Lower lobe of right lung (tissue), 2 donors: ENCODE measurements at regions not wholly inside any gene's neighbourhood (a gene's known extent, or its start where the extent isn't known, plus 50 kb on each side); places are given as distances from the start of the nearest gene placed in this dataset.
"Not testable (repeated sequence)": the region's sequence is repeated elsewhere in the genome, so short reads cannot be mapped to it uniquely, and the experiment has no call there.

ENCODE experiments used
- ATAC-seq, 2 donors: fragments of 200-7000 bp; cut with Tn5 transposase; one replicate each; pipeline ENCODE4 v1.9.1; 2020 to 2022; ENCODE audit warnings: mild to moderate bottlenecking in 2 of 2, moderate library complexity in 2 of 2
- DNase-seq: peaks from one replicate; pipeline ENCODE4 v3.0.0-alpha.2; 2020
- H3K27ac ChIP-seq: fragments of 200-600 bp; one replicate; pipeline ENCODE4 v1.8.0; 2022
- H3K27me3 ChIP-seq: fragments of 200-600 bp; one replicate; pipeline ENCODE4 v1.8.0; 2022; ENCODE audit warnings: low read depth
- H3K36me3 ChIP-seq: fragments of 200-600 bp; one replicate; pipeline ENCODE4 v1.8.0; 2022; ENCODE audit warnings: mild to moderate bottlenecking
- H3K4me1 ChIP-seq: fragments of 200-600 bp; one replicate; pipeline ENCODE4 v1.8.0; 2022
- H3K4me3 ChIP-seq: fragments of 200-600 bp; one replicate; pipeline ENCODE4 v1.8.0; 2022; ENCODE audit warnings: mild to moderate bottlenecking
- H3K9me3 ChIP-seq: fragments of 200-600 bp; one replicate; pipeline ENCODE4 v1.8.0; 2022
- intact Hi-C: fragments of 100-400 bp; cut with DNase I; formaldehyde crosslinking; loops from one replicate; pipeline ENCODE4 v1.11.0; 2022
- TF ChIP-seq, protein P1 (sequence below): fragments of 200-600 bp; IDR thresholded peaks from one replicate; pipeline ENCODE4 v1.8.0; 2022; ENCODE audit warnings: antibody characterized with exemption, mild to moderate bottlenecking
- donor health status: DM: no; HTN: yes; CAD: no; lungs with severe emphysema.

DNA sequence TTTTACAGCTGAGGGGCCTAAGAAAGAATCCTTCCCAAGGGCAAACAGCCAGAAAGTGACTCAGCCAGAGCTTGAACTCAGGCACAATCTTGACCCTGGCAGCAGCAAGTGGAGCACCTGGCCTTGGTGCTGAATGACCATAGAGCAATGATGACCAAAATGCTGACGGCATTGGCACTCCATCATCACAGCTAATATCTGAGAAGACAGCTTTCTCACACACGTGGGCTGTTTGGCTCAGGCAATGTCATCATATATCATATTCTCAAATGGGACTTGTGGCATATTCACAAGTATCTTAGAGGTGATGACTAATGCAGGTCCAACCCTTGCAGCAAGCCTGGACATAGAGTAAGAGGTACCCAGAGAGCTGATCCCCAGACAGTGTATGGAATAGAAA lies 443.9 kb upstream of the MYT1L start:
- no peaks in the 10 kb centered on the region for H3K27me3 ChIP-seq
- no peak overlapping the region for H3K27ac ChIP-seq
- no peak for DNase-seq
- ATAC-seq, result no peak
- H3K36me3 ChIP-seq, result no peaks in the 10 kb centered on the region
- no peaks in the 10 kb centered on the region for H3K4me1 ChIP-seq
- intact Hi-C loops, result no loop called here
- no peak overlapping the region for H3K4me3 ChIP-seq
- H3K9me3 ChIP-seq, result no peaks in the 10 kb centered on the region
- TF ChIP-seq, protein P1, sequence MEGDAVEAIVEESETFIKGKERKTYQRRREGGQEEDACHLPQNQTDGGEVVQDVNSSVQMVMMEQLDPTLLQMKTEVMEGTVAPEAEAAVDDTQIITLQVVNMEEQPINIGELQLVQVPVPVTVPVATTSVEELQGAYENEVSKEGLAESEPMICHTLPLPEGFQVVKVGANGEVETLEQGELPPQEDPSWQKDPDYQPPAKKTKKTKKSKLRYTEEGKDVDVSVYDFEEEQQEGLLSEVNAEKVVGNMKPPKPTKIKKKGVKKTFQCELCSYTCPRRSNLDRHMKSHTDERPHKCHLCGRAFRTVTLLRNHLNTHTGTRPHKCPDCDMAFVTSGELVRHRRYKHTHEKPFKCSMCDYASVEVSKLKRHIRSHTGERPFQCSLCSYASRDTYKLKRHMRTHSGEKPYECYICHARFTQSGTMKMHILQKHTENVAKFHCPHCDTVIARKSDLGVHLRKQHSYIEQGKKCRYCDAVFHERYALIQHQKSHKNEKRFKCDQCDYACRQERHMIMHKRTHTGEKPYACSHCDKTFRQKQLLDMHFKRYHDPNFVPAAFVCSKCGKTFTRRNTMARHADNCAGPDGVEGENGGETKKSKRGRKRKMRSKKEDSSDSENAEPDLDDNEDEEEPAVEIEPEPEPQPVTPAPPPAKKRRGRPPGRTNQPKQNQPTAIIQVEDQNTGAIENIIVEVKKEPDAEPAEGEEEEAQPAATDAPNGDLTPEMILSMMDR, result no peak

DNA sequence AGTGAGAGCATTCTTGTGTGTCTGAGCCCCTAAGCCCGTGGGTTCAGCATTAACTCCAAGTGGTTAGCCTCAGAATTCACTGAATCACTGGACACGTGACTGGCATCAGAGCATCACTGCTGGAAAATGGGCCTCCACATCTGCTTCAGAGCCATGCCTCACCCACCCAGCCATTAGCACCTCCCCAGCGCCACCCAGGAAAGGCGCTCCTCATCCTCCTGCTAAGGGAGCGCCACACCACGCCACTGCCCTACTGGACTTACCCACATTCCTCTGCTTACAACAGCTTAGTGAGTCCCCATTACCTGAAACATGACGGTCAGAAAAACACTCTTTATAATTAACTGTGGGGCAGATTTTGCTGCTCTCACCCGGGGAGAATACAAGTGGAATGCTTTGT lies 442.6 kb upstream of the MYT1L start:
- Histone ChIP-seq H3K4me3 (no peak overlapping the region), H3K36me3 (no peaks in the 10 kb centered on the region), H3K27me3 (no peaks in the 10 kb centered on the region), H3K4me1 (no peaks in the 10 kb centered on the region), H3K9me3 (no peaks in the 10 kb centered on the region), H3K27ac (no peak overlapping the region)
- TF ChIP-seq, protein P1, result no peak
- ATAC-seq (no peak), DNase-seq (no peak)
- intact Hi-C loops, result no loop called here

DNA sequence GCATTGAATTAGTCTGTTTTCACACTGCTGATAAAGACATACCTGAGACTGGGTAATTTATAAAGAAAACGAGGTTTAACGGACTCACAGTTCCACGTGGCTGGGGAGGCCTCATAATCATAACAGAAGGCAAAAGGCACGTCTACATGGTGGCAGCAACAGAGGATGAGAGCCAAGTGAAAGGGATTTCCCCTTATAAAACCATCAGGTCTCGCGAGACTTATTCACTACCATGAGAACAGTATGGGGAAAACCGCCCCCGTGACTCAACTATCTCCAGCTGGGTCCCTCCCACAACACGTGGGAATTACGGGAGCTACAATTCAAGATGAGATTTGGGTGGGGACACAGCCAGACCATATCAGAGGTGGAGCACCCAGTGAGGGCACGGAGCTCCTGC lies 442.0 kb upstream of the MYT1L start:
- ATAC-seq, H3K27ac ChIP-seq, H3K27me3 ChIP-seq, H3K36me3 ChIP-seq, DNase-seq, H3K9me3 ChIP-seq, H3K4me3 ChIP-seq, intact Hi-C loops, H3K4me1 ChIP-seq: not testable (repeated sequence)

DNA sequence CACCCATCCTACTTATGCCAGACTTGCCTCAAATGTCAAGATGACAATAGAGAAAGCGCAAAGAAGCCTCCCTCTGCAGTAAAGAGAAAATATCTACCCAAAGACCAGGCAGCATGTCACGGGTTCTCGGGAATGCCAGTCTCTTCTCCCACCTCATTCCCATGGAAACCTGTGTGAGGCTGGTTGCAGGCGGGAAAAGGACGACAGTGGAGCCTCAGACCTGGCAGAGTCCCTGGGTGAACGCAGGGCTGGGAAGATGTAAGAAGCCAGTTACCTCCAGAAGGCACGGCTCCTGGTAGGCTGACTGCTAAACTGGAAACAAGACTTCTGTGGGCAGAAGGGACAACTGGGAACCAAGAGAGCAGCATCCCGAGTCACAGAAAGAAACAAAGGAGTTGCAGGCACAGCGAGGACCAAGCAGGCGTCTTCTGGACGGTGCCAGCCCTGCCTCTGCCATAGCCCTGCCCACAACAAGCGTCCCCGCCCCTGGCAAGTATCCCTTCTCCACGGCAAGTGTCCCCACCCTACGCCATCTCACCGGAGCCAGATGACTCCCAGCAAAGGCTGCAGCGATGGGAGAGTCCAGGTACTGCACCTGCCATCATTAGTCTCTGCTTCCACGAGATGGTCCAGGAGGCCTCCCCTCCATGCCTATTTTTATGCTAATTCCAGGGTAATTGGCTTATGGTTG lies 440.8 kb upstream of the MYT1L start:
- no peak overlapping the region for H3K4me3 ChIP-seq
- ATAC-seq (no peak), DNase-seq (no peak)
- TF ChIP-seq, protein P1, result no peak
- H3K36me3 ChIP-seq, result no peaks in the 10 kb centered on the region
- H3K27me3 ChIP-seq, result no peaks in the 10 kb centered on the region
- intact Hi-C loops, result no loop called here
- no peaks in the 10 kb centered on the region for H3K4me1 ChIP-seq
- H3K27ac ChIP-seq, result no peak overlapping the region
- H3K9me3 ChIP-seq, result no peaks in the 10 kb centered on the region

DNA sequence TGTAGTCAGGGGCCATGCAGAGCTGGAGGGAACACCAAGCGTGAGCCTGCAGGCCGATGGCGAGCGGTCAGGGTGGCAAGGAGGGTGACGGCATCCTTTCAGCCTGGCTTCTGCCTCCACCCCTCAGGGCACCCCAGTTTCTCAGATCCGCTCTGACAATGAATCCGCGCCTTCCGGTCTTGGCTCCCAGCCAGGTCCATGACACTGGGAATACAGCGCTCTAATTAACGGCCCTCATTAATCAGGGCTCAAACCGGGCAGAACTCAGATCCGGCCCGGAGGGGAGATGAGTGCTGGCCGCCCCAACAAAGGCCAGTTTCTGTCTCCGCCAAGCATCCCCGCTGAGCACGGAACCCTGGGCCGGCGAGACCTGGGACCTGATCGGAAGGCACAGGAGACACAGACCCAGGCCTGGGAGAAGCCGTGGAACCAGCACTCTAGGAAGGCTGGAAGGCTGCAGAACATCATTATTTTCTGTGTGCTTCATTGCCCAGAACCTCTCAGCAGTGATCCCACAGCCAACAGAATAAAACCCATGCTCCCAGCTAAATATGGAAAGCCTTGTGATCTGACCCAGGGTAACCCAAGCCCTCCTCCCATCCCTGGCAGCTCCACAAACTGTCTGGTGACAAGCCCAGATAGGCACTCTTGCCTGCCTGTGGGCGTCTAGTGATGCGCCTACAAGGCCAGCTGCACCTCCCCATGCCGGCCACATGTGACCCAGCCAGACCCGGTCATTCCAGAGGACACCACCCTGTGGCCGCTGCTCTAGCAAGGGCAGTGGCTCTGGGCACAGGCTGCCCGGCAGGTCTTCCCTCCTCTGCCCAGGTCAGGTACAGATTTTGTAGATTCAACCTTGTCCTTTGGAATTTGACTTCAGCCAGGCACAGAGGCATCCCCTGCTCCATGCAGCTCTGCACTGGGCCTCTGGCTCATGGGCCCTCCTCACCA lies 438.7 kb upstream of the MYT1L start:
- no peaks in the 10 kb centered on the region for H3K4me1 ChIP-seq
- no peak for DNase-seq
- no peaks in the 10 kb centered on the region for H3K9me3 ChIP-seq
- no peak overlapping the region for H3K4me3 ChIP-seq
- no peaks in the 10 kb centered on the region for H3K27me3 ChIP-seq
- TF ChIP-seq, protein P1, result no peak
- intact Hi-C loops, result no loop called here
- no peaks in the 10 kb centered on the region for H3K36me3 ChIP-seq
- no peak overlapping the region for H3K27ac ChIP-seq
- ATAC-seq, result peak in 1 of 2 donors; percentile 18

DNA sequence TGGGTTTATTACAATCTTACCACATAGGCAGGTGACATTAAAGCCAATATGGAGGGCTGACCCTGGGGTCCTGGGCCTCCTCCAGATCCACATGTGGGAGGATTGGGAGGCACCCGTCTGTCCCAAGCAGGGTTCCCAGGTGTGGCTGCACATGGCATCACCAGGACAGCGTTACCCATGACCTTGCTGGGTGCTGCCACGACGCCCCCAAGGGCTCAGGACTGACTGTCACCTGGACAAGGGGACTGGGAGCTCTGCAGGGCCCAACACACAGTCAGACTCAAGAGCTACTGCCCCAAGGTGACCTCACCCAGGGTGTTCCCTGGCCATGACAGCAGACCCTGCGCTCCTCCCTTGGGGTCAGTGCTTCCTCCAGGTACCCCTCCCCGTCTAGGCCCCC lies 437.4 kb upstream of the MYT1L start:
- H3K9me3 ChIP-seq, result no peaks in the 10 kb centered on the region
- TF ChIP-seq, protein P1, result no peak
- no peaks in the 10 kb centered on the region for H3K4me1 ChIP-seq
- H3K27me3 ChIP-seq, result no peaks in the 10 kb centered on the region
- no peak overlapping the region for H3K4me3 ChIP-seq
- H3K36me3 ChIP-seq, result no peaks in the 10 kb centered on the region
- ATAC-seq, result no peak
- intact Hi-C loops, result no loop called here
- H3K27ac ChIP-seq, result no peak overlapping the region
- DNase-seq, result no peak
